ENCODE measurements at regions not wholly inside any gene's neighbourhood (a gene's known extent, or its start where the extent isn't known, plus 50 kb on each side); places are given as distances from the start of the nearest gene placed in this dataset.

- TF ChIP-seq, protein P1, sequence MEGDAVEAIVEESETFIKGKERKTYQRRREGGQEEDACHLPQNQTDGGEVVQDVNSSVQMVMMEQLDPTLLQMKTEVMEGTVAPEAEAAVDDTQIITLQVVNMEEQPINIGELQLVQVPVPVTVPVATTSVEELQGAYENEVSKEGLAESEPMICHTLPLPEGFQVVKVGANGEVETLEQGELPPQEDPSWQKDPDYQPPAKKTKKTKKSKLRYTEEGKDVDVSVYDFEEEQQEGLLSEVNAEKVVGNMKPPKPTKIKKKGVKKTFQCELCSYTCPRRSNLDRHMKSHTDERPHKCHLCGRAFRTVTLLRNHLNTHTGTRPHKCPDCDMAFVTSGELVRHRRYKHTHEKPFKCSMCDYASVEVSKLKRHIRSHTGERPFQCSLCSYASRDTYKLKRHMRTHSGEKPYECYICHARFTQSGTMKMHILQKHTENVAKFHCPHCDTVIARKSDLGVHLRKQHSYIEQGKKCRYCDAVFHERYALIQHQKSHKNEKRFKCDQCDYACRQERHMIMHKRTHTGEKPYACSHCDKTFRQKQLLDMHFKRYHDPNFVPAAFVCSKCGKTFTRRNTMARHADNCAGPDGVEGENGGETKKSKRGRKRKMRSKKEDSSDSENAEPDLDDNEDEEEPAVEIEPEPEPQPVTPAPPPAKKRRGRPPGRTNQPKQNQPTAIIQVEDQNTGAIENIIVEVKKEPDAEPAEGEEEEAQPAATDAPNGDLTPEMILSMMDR (IDR thresholded peaks at IDR 0.05) = no peak
- H3K9me3 ChIP-seq = no peaks in the 10 kb centered on the region
- peaks cover 0 to 26% (median 16%) of the 10 kb centered on the region in 4 donors for H3K4me1 ChIP-seq
- H3K4me3 ChIP-seq = no peak overlapping the region
- H3K36me3 ChIP-seq = no peaks in the 10 kb centered on the region
- DNase-seq = no peak
- no peaks in the 10 kb centered on the region for H3K27me3 ChIP-seq
- no peak overlapping the region for H3K27ac ChIP-seq
- intact Hi-C loops (cut with DNase I; ENCODE audit: low total_unique reads) = loop anchor here (5.0 to 10.0 kb wide), 3 partner anchors 204 to 344 kb away; partner anchors contain the start of gene FBXO11
Observed at GRCh38 chr2:48108455-48108854, 202.2 kb upstream of the FBXO11 start.

DNA sequence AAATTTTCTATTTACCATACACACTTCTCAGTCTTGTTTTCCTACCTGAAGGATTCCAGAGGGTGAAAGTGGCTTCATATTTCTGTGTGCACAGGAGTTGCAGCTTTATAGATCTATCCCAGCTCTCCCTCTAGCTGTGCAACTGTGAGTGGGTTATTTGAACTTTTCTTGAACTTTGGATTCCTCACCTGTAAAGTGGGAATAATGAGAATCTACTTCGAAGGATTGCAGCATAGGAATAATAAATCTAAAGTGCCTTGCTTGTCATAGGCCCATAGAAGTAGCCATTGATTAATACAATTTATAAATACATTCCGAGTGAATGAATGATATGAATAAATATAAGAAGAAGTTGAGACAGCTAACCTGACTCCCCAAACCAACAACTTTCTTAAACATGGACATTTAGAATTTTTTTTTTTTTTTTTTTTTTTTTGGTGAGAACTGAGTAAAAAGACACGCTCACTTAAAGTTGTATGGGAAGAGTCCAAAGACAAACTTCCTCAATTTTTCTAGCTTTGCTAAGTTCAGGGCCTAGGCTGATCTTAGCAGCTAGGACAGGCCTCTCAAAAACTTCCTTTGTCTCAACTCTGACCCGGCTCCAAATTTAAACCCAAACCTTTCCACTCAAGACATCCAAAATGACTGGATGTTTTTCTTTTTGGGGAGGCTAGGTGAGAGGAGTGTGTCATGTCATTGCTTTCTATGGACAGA, 203.3 kb upstream of the FBXO11 start:
- no peak overlapping the region for H3K27ac ChIP-seq
- TF ChIP-seq, protein P1 (IDR thresholded peaks at IDR 0.05) = no peak
- DNase-seq = no peak
- no peak overlapping the region for H3K4me3 ChIP-seq
- H3K36me3 ChIP-seq = no peaks in the 10 kb centered on the region
- H3K9me3 ChIP-seq = no peaks in the 10 kb centered on the region
- H3K27me3 ChIP-seq = no peaks in the 10 kb centered on the region
- H3K4me1 ChIP-seq = peaks cover 0 to 26% (median 16%) of the 10 kb centered on the region in 4 donors
- intact Hi-C loops (cut with DNase I; ENCODE audit: low total_unique reads) = loop anchor here (5.0 to 10.0 kb wide), 3 partner anchors 205 to 345 kb away; partner anchors contain the start of gene FBXO11

GRCh38 chr2:48110492-48110891, 204.0 kb upstream of the FOXN2 start:
- Histone ChIP-seq H3K9me3 (no peaks in the 10 kb centered on the region), H3K4me3 (no peak overlapping the region), H3K36me3 (no peaks in the 10 kb centered on the region), H3K4me1 (peaks cover 0 to 26% (median 16%) of the 10 kb centered on the region in 4 donors), H3K27me3 (no peaks in the 10 kb centered on the region), H3K27ac (peak overlapping the region in 1 of 2 donors; percentile 73)
- TF ChIP-seq, protein P1 (IDR thresholded peaks at IDR 0.05) = no peak
- no peak for DNase-seq
- intact Hi-C loops (cut with DNase I; ENCODE audit: low total_unique reads) = no loop called here

DNA sequence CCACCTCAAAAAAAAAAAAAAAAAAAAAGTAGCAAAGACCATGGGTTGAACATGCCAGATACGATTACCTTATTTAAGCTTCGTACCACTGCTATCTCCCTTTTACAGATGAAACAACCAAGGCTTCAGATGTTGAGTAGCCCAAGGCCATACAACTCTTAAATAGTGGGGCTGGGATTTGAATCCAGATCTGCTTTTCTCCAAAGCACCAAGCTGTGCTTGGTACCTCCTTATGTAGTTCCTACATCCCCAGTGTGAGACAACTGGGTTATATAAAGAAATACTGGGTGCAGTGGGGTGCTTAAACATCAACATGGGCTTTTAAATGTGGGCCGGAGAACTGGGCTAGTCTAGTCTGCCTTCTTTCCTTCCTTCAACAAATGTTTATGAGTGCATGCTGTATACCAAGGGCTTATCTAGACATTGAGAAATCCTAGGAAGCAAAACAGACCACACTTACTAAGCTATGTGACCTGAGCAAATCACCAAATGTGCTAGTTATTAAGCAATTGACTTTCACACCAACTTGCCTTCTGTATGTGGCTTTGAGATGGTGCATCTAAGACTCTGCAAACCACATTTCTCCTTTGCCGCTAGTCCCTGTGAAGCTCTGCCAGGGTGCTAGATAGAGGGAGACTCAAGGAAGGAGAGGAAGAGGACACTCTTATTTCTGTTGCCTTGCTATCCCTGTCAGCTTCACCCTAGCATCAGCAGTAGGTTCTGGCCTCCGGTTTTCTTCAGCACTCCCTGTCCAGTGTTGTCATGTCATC, 201.4 kb upstream of the FOXN2 start:
- Histone ChIP-seq H3K4me3 (no peak overlapping the region), H3K27ac (no peak overlapping the region), H3K36me3 (no peaks in the 10 kb centered on the region), H3K27me3 (no peaks in the 10 kb centered on the region), H3K4me1 (peaks cover 0 to 10% (median 5%) of the 10 kb centered on the region in 4 donors), H3K9me3 (no peaks in the 10 kb centered on the region)
- TF ChIP-seq, protein P1 (IDR thresholded peaks at IDR 0.05) = no peak
- DNase-seq = no peak
- intact Hi-C loops (cut with DNase I; ENCODE audit: low total_unique reads) = no loop called here

- Histone ChIP-seq H3K27ac (no peak overlapping the region), H3K36me3 (no peaks in the 10 kb centered on the region), H3K4me1 (peaks cover 0 to 10% (median 5%) of the 10 kb centered on the region in 4 donors), H3K4me3 (no peak overlapping the region), H3K27me3 (no peaks in the 10 kb centered on the region), H3K9me3 (no peaks in the 10 kb centered on the region)
- TF ChIP-seq, protein P1 (IDR thresholded peaks at IDR 0.05) = no peak
- DNase-seq = no peak
- intact Hi-C loops (cut with DNase I; ENCODE audit: low total_unique reads) = no loop called here
Observed at GRCh38 chr2:48113767-48114166, 200.7 kb upstream of the FOXN2 start.

Data from tibial artery (tissue), 4 donors.